ENCODE measurements at regions not wholly inside any gene's neighbourhood (a gene's known extent, or its start where the extent isn't known, plus 50 kb on each side); places are given as distances from the start of the nearest gene placed in this dataset.

GRCh38 chr3:181915551-181915950, 203.8 kb downstream of the SOX2 start:
- Histone ChIP-seq H3K9me3 (ENCODE audit: control insufficient read depth in 4 of 4, low read length in 3 of 4) (no peaks in the 10 kb centered on the region), H3K36me3 (ENCODE audit: control insufficient read depth in 4 of 4, insufficient read depth in 3 of 4, low read depth in 1 of 4, low read length in 3 of 4) (no peaks in the 10 kb centered on the region), H3K9ac (ENCODE audit: low read depth in 1 of 2, low read length in 2 of 2) (no peak overlapping the region), H3K27me3 (ENCODE audit: control insufficient read depth in 4 of 4, insufficient read depth in 4 of 4, low read length in 3 of 4) (peaks cover 0 to 2% (median 0%) of the 10 kb centered on the region in 4 donors), H3K27ac (ENCODE audit: low read depth in 1 of 2, low read length in 2 of 2) (no peak overlapping the region), H3K4me1 (ENCODE audit: control insufficient read depth in 4 of 4, insufficient read depth in 4 of 4, low read length in 3 of 4) (no peaks in the 10 kb centered on the region), H3K4me3 (ENCODE audit: low read depth in 1 of 3, low read length in 3 of 3) (no peak overlapping the region)
- DNase-seq (ENCODE audit: low spot score) = no peak
- WGBS = 52% methylated on average over 6 of the region's 6 CpGs
- TF ChIP-seq FOXA1 (IDR thresholded peaks at IDR 0.05) (no peak), TAF1 (conservative IDR thresholded peaks at IDR 0.05) (no peak), RXRA (IDR thresholded peaks at IDR 0.05) (no peak)
- TF ChIP-seq, protein P1, sequence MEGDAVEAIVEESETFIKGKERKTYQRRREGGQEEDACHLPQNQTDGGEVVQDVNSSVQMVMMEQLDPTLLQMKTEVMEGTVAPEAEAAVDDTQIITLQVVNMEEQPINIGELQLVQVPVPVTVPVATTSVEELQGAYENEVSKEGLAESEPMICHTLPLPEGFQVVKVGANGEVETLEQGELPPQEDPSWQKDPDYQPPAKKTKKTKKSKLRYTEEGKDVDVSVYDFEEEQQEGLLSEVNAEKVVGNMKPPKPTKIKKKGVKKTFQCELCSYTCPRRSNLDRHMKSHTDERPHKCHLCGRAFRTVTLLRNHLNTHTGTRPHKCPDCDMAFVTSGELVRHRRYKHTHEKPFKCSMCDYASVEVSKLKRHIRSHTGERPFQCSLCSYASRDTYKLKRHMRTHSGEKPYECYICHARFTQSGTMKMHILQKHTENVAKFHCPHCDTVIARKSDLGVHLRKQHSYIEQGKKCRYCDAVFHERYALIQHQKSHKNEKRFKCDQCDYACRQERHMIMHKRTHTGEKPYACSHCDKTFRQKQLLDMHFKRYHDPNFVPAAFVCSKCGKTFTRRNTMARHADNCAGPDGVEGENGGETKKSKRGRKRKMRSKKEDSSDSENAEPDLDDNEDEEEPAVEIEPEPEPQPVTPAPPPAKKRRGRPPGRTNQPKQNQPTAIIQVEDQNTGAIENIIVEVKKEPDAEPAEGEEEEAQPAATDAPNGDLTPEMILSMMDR (IDR thresholded peaks at IDR 0.05; ENCODE audit: low read depth, low read length, missing input control) = no peak
- TF ChIP-seq, protein P2, sequence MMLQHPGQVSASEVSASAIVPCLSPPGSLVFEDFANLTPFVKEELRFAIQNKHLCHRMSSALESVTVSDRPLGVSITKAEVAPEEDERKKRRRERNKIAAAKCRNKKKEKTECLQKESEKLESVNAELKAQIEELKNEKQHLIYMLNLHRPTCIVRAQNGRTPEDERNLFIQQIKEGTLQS (IDR thresholded peaks at IDR 0.05) = no peak
- TF ChIP-seq, protein P3, sequence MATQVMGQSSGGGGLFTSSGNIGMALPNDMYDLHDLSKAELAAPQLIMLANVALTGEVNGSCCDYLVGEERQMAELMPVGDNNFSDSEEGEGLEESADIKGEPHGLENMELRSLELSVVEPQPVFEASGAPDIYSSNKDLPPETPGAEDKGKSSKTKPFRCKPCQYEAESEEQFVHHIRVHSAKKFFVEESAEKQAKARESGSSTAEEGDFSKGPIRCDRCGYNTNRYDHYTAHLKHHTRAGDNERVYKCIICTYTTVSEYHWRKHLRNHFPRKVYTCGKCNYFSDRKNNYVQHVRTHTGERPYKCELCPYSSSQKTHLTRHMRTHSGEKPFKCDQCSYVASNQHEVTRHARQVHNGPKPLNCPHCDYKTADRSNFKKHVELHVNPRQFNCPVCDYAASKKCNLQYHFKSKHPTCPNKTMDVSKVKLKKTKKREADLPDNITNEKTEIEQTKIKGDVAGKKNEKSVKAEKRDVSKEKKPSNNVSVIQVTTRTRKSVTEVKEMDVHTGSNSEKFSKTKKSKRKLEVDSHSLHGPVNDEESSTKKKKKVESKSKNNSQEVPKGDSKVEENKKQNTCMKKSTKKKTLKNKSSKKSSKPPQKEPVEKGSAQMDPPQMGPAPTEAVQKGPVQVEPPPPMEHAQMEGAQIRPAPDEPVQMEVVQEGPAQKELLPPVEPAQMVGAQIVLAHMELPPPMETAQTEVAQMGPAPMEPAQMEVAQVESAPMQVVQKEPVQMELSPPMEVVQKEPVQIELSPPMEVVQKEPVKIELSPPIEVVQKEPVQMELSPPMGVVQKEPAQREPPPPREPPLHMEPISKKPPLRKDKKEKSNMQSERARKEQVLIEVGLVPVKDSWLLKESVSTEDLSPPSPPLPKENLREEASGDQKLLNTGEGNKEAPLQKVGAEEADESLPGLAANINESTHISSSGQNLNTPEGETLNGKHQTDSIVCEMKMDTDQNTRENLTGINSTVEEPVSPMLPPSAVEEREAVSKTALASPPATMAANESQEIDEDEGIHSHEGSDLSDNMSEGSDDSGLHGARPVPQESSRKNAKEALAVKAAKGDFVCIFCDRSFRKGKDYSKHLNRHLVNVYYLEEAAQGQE (IDR thresholded peaks at IDR 0.05) = no peak
- TF ChIP-seq, protein P4, sequence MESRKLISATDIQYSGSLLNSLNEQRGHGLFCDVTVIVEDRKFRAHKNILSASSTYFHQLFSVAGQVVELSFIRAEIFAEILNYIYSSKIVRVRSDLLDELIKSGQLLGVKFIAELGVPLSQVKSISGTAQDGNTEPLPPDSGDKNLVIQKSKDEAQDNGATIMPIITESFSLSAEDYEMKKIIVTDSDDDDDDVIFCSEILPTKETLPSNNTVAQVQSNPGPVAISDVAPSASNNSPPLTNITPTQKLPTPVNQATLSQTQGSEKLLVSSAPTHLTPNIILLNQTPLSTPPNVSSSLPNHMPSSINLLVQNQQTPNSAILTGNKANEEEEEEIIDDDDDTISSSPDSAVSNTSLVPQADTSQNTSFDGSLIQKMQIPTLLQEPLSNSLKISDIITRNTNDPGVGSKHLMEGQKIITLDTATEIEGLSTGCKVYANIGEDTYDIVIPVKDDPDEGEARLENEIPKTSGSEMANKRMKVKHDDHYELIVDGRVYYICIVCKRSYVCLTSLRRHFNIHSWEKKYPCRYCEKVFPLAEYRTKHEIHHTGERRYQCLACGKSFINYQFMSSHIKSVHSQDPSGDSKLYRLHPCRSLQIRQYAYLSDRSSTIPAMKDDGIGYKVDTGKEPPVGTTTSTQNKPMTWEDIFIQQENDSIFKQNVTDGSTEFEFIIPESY (IDR thresholded peaks at IDR 0.05) = no peak

GRCh38 chr3:181916013-181916412, 204.3 kb downstream of the SOX2 start:
- Histone ChIP-seq H3K4me3 (ENCODE audit: low read depth in 1 of 3, low read length in 3 of 3) (no peak overlapping the region), H3K9ac (ENCODE audit: low read depth in 1 of 2, low read length in 2 of 2) (no peak overlapping the region), H3K36me3 (ENCODE audit: control insufficient read depth in 4 of 4, insufficient read depth in 3 of 4, low read depth in 1 of 4, low read length in 3 of 4) (no peaks in the 10 kb centered on the region), H3K4me1 (ENCODE audit: control insufficient read depth in 4 of 4, insufficient read depth in 4 of 4, low read length in 3 of 4) (no peaks in the 10 kb centered on the region), H3K27ac (ENCODE audit: low read depth in 1 of 2, low read length in 2 of 2) (no peak overlapping the region), H3K9me3 (ENCODE audit: control insufficient read depth in 4 of 4, low read length in 3 of 4) (no peaks in the 10 kb centered on the region), H3K27me3 (ENCODE audit: control insufficient read depth in 4 of 4, insufficient read depth in 4 of 4, low read length in 3 of 4) (peaks cover 0 to 2% (median 0%) of the 10 kb centered on the region in 4 donors)
- TF ChIP-seq YY1 (IDR thresholded peaks at IDR 0.05) (no peak), FOXA2 (IDR thresholded peaks at IDR 0.05) (no peak), RAD21 (IDR thresholded peaks at IDR 0.05) (no peak), SP1 (IDR thresholded peaks at IDR 0.05) (no peak), JUND (IDR thresholded peaks at IDR 0.05) (no peak), FOXA1 (IDR thresholded peaks at IDR 0.05) (no peak), RXRA (IDR thresholded peaks at IDR 0.05) (no peak), HNF4A (conservative IDR thresholded peaks at IDR 0.05) (no peak), TAF1 (conservative IDR thresholded peaks at IDR 0.05) (no peak), EGR1 (IDR thresholded peaks at IDR 0.05; ENCODE audit: low read depth in 2 of 2) (no peak), NR2F2 (IDR thresholded peaks at IDR 0.05) (no peak)
- TF ChIP-seq, protein P1 (IDR thresholded peaks at IDR 0.05; ENCODE audit: low read depth, low read length, missing input control) = no peak
- TF ChIP-seq, protein P3 (IDR thresholded peaks at IDR 0.05) = no peak
- WGBS = 63% methylated on average over 3 of the region's 3 CpGs
- DNase-seq (ENCODE audit: low spot score) = no peak
